Fibroblast of lung (primary cell): ENCODE measurements at regions not wholly inside any gene's neighbourhood (a gene's known extent, or its start where the extent isn't known, plus 50 kb on each side); places are given as distances from the start of the nearest gene placed in this dataset.

ENCODE experiments used
- CTCF ChIP-seq, 2 donors: IDR thresholded peaks in 1 of 2; conservative IDR thresholded peaks in 1 of 2; 1 replicate in 1 of 2; 2 replicates in 1 of 2; pipeline ENCODE4 v1.5.1; 2011 to 2012; ENCODE audit warnings: low read length in 2 of 2, control low read depth in 1 of 2, inconsistent platforms in 1 of 2, low read depth in 1 of 2, mild to moderate bottlenecking in 1 of 2
- EZH2 ChIP-seq: IDR thresholded peaks from 2 replicates; pipeline ENCODE4 v1.5.1; 2012; ENCODE audit warnings: low read length, control low read depth, mild to moderate bottlenecking; ENCODE audit errors: missing control alignments

- TF ChIP-seq CTCF (conservative IDR thresholded peaks at IDR 0.05 in 1 of 2, IDR thresholded peaks at IDR 0.05 in 1 of 2; ENCODE audit: low read depth in 1 of 2, low read length in 2 of 2), result no peak
- TF ChIP-seq EZH2, result no peak
These were observed 421.8 kb downstream of the SPRY2 start for GRCh38 chr13:79919091-79919490.
